T-helper 22 cell (primary cell): ENCODE measurements at regions not wholly inside any gene's neighbourhood (a gene's known extent, or its start where the extent isn't known, plus 50 kb on each side); places are given as distances from the start of the nearest gene placed in this dataset.

Experiments
- DNase-seq: peaks from one replicate; pipeline ENCODE4 v3.0.0-alpha.2; 2020; ENCODE audit warnings: low read depth

DNA sequence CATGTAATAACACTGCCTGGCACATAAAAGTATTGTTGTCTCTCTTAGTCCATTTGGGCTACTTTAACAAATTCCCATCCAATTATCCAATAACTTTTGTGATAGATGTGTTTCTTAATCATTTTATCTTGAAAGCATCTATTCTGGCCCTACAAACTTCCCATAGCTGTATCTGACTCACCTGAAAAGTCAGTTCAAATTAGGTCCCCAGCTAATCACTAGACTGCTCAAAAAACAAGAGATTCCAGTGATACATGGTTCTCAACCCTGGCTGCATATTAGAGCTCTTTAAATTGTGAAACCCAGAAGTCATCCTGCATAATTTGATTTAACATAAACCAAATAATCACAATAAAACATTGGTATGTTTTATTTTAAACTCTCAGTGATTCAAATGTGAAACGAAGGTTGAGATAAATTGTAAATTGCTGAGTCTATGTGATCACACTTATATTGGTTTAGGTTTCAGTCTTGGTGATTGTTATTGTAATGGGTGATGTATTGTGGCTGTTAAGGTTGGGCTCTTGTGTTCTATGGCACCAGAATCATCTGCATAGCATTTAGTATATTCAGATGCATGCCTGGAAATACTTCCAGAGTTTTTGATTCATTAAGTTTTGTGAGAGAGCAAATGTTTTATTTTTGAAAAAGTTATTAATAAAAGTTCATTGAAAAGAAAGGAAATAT, 268.9 kb upstream of the KCNMB2 start:
- no peak for DNase-seq

- no peak for DNase-seq
Measured at GRCh38 chr3:178270838-178271237, 265.4 kb upstream of the KCNMB2 start.

- DNase-seq: no peak
Measured at GRCh38 chr3:178271740-178272387, 264.4 kb upstream of the KCNMB2 start.

GRCh38 chr3:178272841-178273240, 263.4 kb upstream of the KCNMB2 start:
- no peak for DNase-seq

DNA sequence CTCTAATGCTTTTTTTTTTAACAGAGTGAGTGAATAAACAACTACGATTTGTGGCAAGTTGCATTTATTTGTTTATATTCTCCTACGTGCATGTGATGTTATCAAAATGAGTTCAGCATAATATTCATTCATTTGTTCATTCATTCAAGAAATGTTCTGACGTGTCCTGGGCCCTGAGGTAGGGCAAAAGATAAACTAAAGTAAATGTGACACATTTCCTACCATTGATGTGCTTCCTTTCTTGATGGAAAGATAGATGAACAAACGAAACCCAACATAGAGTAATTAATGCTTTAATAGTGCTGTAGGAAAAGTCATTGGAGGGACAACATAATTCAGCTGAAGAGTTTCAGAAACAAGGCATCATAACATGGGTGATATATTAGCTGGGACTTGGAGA, 261.5 kb upstream of the KCNMB2 start:
- no peak for DNase-seq

DNA sequence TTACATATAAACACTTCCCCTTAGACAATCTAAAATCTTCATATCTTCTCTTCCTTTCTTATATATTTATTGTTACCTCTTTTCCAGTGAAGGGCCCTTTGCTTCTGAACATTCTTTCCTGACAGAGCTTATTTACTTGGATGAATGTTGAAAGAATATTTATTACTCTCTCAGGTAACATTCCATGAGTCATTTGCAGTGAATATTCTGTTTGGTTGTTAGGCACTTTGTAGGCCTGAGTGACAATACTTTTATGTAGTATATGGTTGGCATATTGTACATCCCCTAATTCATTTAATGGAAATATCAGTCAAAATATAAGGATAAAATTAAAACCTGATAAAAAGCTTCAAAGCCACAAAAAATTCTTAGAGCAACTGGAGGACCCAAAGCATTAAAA, 260.9 kb upstream of the KCNMB2 start:
- no peak for DNase-seq

GRCh38 chr3:178275793-178276192, 260.4 kb upstream of the KCNMB2 start:
- no peak for DNase-seq

- no peak for DNase-seq
Measured at GRCh38 chr3:178277605-178278004, 258.6 kb upstream of the KCNMB2 start.

DNA sequence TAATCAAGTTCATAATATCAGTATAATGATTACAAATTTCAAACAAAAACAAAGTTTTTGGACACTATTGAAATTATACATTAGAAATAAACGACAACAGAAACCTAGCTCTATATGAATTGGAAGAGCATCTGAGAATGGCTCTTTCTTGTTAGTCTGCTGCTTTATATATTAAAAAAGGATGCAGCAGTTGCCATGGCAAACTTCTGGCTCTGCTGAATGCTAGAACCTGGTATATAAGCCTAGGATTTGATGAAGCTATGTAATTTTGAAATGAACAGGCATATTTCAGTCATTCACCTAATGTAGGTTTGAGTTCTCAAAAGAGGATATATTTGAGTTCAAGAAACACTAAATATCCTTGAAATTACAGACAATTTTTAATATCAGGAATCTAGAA, 252.7 kb upstream of the KCNMB2 start:
- no peak for DNase-seq

DNA sequence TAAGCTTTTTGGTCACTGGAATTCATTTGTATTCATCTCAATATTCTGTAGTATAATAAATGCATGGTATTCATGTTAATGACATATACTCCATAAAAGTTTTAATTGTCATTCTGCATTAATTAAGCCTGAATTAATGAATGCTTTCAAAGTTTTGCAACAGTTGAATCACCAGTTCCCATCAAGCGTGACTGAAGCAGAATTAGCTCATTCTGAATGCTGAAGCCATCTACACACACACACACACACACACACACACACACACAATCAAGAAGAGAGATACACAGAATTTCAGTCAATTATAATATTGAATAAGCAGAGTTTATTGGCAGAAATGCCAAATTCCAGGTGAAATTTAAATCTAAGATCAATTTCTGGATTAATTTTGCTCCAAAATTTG, 252.1 kb upstream of the KCNMB2 start:
- no peak for DNase-seq

DNA sequence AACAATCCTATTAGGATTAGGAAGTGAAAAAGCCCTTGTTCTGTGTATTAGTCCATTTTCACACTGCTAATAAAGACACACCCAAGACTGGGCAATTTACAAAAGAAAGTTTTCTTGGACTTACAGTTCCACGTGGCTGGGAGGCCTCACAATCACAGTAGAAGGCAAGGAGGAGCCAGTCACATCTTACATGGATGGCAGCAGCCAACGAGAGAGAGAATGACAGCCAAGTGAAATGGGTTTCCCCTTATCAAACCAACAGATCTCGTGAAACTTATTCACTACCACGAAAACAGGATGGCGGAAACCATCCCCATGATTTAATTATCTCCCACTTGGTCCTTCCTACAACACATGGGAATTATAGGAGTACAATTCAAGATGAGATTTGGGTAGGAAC, 248.2 kb upstream of the KCNMB2 start:
- DNase-seq: no peak

GRCh38 chr3:178289544-178290160, 246.6 kb upstream of the KCNMB2 start:
- DNase-seq: no peak

- no peak for DNase-seq
Measured at GRCh38 chr3:178291574-178292370, 244.5 kb upstream of the KCNMB2 start.

DNA sequence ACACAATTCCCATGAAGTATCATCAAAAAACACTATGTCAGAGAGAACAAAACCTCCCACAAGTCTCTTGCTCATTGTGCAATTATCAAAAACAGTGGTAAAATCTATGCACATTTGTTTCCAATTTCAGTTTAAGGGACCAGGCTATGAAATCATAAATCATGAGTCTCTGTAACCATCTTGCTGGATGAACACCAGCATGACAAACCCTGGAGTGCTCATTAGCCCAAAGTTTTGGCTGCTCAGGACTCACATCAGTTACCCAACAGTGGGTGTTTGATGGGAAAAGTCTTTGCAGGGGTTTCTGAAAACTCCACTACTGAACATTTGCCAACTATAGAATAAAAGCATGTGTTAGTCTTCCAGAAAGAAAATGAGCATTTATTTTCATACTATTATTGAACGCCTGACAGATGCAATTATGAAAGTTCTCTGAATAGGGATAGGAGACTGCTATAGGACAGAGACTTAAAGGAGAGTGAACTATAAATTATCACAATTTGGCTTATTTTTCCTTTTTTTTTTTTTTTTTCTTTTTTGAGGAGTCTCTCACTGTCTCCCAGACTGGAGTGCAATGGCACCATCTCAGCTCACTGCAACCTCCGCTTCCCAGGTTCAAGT, 240.8 kb upstream of the KCNMB2 start:
- no peak for DNase-seq

DNA sequence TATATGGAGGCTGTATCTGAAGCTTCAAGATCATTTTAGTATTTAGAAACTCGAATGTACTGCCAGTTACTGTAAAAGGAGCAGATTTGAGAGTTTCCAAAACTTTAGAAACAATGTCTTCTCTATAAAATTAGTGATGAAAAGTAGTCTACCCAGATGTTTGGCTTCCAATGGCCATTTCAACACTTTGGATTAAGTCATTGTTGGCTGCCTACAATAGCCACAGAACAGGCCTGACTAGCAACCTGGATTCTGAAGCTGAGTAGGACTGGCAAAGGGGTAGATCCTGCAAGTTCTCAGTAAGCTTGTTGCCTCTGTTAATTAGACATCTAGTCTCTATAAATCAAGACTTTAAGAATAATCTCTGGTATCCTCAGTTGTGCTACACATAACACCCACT, 239.0 kb upstream of the KCNMB2 start:
- DNase-seq: no peak

DNA sequence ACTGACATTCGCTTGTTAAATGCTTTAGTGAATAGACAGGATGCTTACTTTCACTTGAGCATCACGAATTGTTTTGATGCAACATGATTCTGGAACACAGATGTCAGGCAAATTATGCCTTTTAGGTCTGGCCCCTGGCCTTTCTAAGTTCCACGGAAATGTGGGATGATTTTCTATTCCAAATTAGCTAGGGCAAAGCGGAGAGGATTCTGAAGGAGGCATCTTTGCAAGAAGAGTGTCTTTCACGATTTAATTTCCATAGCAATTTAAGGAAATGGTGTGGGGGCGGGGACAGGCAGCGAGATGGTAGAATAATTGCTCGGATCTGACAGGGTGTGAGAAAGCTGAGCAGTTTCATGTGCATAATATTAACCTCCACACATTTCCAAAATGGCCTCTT, 238.5 kb upstream of the KCNMB2 start:
- DNase-seq: no peak

DNA sequence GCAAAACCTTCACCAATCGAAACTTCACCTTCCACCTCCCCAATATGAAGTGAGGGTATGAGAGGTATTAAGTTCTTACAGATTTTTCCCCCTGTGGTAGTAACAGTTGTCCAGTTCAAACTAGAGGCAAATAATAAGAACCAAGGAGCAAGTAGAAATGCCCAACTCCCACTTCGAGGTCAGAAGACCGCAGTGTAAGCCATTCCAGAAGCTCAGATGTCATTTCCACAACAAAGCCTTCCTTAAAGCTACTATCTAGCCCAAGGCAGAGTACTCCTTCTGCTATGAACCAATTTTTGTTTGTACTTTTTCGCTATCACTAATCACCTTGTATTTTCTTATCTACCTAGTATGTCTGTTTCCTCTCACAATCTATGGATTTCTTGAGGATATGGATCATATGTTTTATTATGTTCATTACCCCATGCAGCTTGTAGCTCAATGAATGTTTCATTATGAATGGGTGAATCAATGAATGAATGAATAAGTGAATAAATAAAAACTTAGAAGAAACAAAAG, 235.7 kb upstream of the KCNMB2 start:
- no peak for DNase-seq

- DNase-seq: no peak
Measured at GRCh38 chr3:178302966-178303930, 233.0 kb upstream of the KCNMB2 start.

DNA sequence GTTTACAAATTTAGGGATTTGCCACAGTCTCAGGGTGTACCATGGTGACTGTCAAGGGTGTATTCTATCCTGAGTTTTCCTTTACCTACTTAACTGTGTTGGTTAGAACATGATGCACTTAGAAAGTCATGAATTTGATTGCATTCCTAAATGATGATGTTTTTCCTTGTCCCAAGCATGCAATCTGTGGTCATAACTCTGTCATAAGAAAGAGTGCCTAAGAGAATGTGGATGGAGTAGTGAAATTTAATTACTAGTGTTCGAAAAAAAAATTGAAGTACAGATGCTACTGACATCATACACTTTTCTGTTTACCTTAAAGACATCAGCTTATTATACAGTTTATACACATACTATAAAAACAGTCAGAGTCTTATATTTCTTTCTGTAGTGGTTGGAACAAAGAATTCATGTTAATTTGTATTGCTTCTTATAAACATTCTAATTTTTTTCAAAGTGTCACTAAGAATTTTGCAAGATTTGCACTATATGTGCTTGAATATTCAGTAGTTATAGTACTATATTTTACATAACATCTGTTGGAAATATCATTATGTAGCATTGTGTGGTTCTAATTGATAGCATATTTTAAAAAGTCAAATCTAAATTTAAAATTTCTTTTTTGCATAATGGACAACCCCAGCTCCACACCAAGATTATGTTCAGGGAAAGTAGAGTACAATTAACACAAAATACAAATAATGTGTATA, 231.3 kb upstream of the KCNMB2 start:
- no peak for DNase-seq

DNA sequence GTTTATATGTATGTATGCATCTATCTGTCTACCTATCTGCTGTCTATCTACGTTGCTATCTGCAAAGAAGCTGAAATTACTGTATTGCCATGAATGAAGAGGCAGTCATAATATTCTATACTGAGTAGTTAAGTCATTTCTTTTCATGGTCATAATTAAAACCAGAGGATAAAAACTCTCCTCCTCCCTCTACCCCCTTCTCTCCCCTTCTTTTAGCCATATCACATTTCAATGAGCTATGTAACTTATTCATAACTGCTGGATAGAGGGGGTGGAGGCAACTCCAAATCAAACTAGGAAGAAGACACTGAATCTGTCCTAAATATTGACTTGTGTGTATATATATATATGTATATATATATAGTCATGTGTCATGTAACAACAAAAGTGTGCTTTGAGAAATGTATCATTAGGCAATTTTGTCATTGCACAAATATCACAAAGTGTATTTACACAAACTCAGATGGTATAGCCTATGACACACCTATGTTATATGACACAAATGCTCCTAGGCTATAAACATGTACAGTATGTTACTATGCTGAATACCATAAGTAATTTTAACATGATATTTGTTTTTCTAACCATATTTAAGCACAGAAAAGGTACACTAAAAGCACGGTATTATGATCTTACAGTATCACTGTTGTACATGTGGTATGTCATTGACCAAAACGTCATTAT, 229.7 kb upstream of the KCNMB2 start:
- no peak for DNase-seq
